Activated CD8-positive, alpha-beta T cell treated with anti-CD3 and anti-CD28 coated beads for 36 hours (primary cell): ENCODE measurements at regions not wholly inside any gene's neighbourhood (a gene's known extent, or its start where the extent isn't known, plus 50 kb on each side); places are given as distances from the start of the nearest gene placed in this dataset.

Experiments used
- ATAC-seq: fragments of 200-7000 bp; cut with Tn5 transposase; one replicate; pipeline ENCODE4 v1.10.0; 2021; ENCODE audit warnings: mild to moderate bottlenecking, moderate library complexity
- CTCF ChIA-PET: fragments of 350-600 bp; sonication (Branson Sonifier 250); formaldehyde crosslinking; loops from one replicate; lab custom pipeline; 2021; ENCODE audit warnings: antibody characterized with exemption; lab: Charles Lee
- POLR2A ChIA-PET: fragments of 350-600 bp; sonication (Branson Sonifier 250); formaldehyde crosslinking; loops from one replicate; lab custom pipeline; 2021; ENCODE audit warnings: antibody characterized with exemption; lab: Charles Lee
- DNase-seq: peaks from one replicate; pipeline ENCODE4 v3.0.0-alpha.2; 2020
- H3K27ac Mint-ChIP-seq: one replicate; pipeline ENCODE4 v1.8.0; 2021; ENCODE audit warnings: mild to moderate bottlenecking, mixed read lengths
- H3K27me3 Mint-ChIP-seq: one replicate; pipeline ENCODE4 v1.8.0; 2021; ENCODE audit warnings: mixed read lengths
- H3K36me3 Mint-ChIP-seq: one replicate; pipeline ENCODE4 v1.8.0; 2021; ENCODE audit warnings: low read depth, mixed read lengths
- H3K4me1 Mint-ChIP-seq: one replicate; pipeline ENCODE4 v1.8.0; 2021; ENCODE audit warnings: low read depth, mixed read lengths
- H3K4me3 Mint-ChIP-seq: one replicate; pipeline ENCODE4 v1.8.0; 2021; ENCODE audit warnings: mild to moderate bottlenecking, moderate library complexity, mixed read lengths
- H3K9me3 Mint-ChIP-seq: one replicate; pipeline ENCODE4 v1.8.0; 2021; ENCODE audit warnings: mixed read lengths
- intact Hi-C: fragments of 100-400 bp; cut with micrococcal nuclease; formaldehyde crosslinking; loops from one replicate; pipeline ENCODE4 v1.10.0; 2022
- TF ChIP-seq, protein P1 (sequence below): fragments of 200-600 bp; IDR thresholded peaks from one replicate; pipeline ENCODE4 v1.8.0; 2022; ENCODE audit warnings: antibody characterized with exemption, mild to moderate bottlenecking

DNA sequence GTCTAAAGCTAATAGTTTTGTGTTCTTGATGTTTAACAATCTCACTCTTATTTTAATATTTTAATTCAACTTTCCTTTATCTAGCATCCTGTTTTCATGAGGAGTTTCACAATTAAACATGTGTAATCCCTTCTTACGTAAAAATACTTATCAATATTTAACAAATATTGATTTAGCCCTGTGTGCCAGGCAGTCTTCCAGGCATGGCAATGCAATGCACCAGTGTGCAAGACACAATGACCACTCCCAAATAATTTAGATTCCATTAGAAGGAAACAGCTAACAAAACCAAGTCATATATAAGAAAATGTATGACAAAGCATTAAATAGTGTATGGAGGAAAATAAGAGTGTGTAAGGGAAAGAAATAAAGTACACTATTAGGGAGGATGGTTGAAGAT is 627.1 kb upstream of the ARPP21 start:
- intact Hi-C loops = no loop called here
- Mint-ChIP-seq H3K36me3 (no peaks in the 10 kb centered on the region), H3K27me3 (no peaks in the 10 kb centered on the region), H3K4me1 (no peaks in the 10 kb centered on the region), H3K27ac (no peak overlapping the region), H3K4me3 (no peak overlapping the region), H3K9me3 (peaks cover 6% of the 10 kb centered on the region)
- ATAC-seq (no peak), DNase-seq (no peak)
- CTCF ChIA-PET = no interaction called here
- POLR2A ChIA-PET = no interaction called here
- TF ChIP-seq, protein P1, sequence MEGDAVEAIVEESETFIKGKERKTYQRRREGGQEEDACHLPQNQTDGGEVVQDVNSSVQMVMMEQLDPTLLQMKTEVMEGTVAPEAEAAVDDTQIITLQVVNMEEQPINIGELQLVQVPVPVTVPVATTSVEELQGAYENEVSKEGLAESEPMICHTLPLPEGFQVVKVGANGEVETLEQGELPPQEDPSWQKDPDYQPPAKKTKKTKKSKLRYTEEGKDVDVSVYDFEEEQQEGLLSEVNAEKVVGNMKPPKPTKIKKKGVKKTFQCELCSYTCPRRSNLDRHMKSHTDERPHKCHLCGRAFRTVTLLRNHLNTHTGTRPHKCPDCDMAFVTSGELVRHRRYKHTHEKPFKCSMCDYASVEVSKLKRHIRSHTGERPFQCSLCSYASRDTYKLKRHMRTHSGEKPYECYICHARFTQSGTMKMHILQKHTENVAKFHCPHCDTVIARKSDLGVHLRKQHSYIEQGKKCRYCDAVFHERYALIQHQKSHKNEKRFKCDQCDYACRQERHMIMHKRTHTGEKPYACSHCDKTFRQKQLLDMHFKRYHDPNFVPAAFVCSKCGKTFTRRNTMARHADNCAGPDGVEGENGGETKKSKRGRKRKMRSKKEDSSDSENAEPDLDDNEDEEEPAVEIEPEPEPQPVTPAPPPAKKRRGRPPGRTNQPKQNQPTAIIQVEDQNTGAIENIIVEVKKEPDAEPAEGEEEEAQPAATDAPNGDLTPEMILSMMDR = no peak

DNA sequence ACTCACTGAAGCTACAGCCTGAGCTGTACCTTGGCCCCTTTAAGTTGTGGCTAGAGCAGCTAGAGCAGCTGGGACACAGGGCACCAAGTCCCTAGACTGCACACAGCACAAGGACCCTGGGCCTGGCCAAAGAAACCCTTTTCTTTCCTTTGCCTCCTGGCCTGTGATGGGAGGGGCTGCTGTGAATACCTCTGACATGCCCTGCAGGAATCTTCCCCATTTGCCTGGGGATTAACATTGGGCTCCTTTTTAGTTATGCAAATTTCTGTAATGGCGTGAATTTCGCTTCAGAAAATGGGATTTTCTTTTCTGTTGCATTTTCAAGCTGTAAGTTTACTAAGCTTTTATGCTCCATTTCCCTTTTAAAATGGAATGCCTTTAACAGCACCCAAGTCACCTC is 611.2 kb upstream of the ARPP21 start:
- H3K9me3 Mint-ChIP-seq = peaks cover 18% of the 10 kb centered on the region
- no peak for ATAC-seq
- DNase-seq = no peak
- H3K27me3 Mint-ChIP-seq = no peaks in the 10 kb centered on the region
- no peak overlapping the region for H3K4me3 Mint-ChIP-seq
- TF ChIP-seq, protein P1 = no peak
- POLR2A ChIA-PET = no interaction called here
- no peaks in the 10 kb centered on the region for H3K36me3 Mint-ChIP-seq
- intact Hi-C loops = no loop called here
- no peaks in the 10 kb centered on the region for H3K4me1 Mint-ChIP-seq
- CTCF ChIA-PET = no interaction called here
- H3K27ac Mint-ChIP-seq = no peak overlapping the region

DNA sequence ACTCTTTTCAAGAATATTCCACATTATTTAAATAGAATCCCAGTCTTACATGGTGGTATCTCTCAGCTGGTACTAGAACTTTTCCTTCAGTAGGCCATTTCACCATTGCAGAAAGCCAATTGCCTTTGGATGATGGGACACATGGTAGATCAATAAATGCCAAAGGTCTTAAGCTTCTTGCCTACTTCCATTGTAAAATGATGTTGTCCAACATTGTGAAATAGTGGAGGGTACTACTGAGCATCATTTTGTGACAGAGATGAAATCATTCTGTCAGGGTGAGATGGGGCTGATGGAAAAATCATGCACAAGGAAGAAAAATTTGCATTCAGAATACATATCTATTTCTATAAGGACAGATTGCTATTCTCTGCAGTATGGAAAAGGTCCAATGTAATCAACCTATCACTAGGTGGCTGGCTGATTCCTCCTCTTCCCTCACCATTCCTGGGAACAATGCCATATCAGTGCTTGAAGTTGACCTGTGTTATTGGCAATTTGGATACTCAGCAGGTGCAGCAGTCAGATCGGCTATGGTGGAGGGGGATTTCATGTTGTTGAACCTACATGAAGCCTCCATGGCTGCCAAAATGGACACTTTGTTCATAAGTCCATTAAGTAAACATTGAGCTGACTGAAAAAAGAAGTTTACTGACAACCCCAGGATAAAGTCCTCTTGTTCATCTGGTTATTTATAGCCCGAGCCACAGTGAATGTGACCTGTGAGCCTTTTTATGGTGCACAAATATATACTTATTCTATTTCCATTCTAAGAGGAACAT is 596.9 kb upstream of the ARPP21 start:
- no peak overlapping the region for H3K27ac Mint-ChIP-seq
- DNase-seq = no peak
- POLR2A ChIA-PET = no interaction called here
- CTCF ChIA-PET = no interaction called here
- intact Hi-C loops = no loop called here
- H3K27me3 Mint-ChIP-seq = no peaks in the 10 kb centered on the region
- H3K4me1 Mint-ChIP-seq = no peaks in the 10 kb centered on the region
- H3K36me3 Mint-ChIP-seq = no peaks in the 10 kb centered on the region
- no peak for ATAC-seq
- TF ChIP-seq, protein P1 = no peak
- H3K9me3 Mint-ChIP-seq = no peaks in the 10 kb centered on the region
- no peak overlapping the region for H3K4me3 Mint-ChIP-seq

DNA sequence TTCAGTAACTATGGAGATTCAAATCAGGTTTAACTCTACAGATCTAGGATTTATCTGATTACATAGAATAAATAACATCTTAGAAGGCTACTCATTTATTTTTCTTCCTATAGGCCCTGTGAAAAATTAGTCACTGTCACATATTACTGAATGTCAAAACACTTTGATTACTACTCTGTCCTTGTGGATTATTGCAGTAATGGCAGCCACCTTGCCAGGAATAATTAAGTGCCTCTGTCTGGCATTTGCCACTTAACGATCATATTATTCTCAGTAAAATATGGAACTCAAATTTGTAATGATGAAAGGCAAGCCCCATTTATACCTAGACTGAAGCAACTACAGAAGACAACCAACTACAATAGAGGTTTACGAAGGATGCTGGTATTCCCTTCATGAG is 596.3 kb upstream of the ARPP21 start:
- no peaks in the 10 kb centered on the region for H3K36me3 Mint-ChIP-seq
- no peaks in the 10 kb centered on the region for H3K4me1 Mint-ChIP-seq
- intact Hi-C loops = no loop called here
- no peak overlapping the region for H3K4me3 Mint-ChIP-seq
- H3K9me3 Mint-ChIP-seq = no peaks in the 10 kb centered on the region
- POLR2A ChIA-PET = no interaction called here
- ATAC-seq (no peak), DNase-seq (no peak)
- H3K27me3 Mint-ChIP-seq = no peaks in the 10 kb centered on the region
- H3K27ac Mint-ChIP-seq = no peak overlapping the region
- TF ChIP-seq, protein P1 = no peak
- CTCF ChIA-PET = no interaction called here

DNA sequence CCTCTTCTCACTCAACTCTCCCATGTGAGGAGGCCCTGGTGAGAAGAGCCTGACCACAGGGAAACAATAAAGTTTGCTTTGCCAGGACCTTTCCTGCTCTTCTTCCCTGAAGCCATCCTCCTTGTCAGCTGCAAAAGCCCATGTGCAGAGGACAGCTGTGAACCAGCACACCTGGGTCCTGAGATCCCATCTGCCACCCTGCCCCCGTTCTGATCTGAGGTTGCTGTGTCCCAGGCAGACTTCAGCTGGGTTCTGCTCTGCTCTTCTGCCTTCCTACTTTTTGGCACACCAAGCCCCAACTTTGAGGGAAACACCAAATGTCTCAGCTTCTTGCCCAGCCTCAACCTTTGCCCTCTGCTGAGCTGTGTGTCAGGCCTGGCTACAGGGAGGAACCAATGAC is 595.1 kb upstream of the ARPP21 start:
- H3K9me3 Mint-ChIP-seq = no peaks in the 10 kb centered on the region
- intact Hi-C loops = no loop called here
- H3K27ac Mint-ChIP-seq = no peak overlapping the region
- H3K27me3 Mint-ChIP-seq = no peaks in the 10 kb centered on the region
- no peaks in the 10 kb centered on the region for H3K36me3 Mint-ChIP-seq
- TF ChIP-seq, protein P1 = no peak
- POLR2A ChIA-PET = no interaction called here
- no peak for ATAC-seq
- H3K4me1 Mint-ChIP-seq = no peaks in the 10 kb centered on the region
- no peak overlapping the region for H3K4me3 Mint-ChIP-seq
- DNase-seq = no peak
- CTCF ChIA-PET = no interaction called here
